HCT116 (cell line): ENCODE measurements at regions not wholly inside any gene's neighbourhood (a gene's known extent, or its start where the extent isn't known, plus 50 kb on each side); places are given as distances from the start of the nearest gene placed in this dataset.

Experiments used
- ATAC-seq: fragments of 200-7000 bp; cut with Tn5 transposase; 2 replicates; pipeline ENCODE4 v1.9.1; 2020; ENCODE audit warnings: mild to moderate bottlenecking, moderate library complexity
- BruUV-seq: library from RNA; stranded (reverse); fragments of 400-500 nt; replicated peaks from 2 replicates; lab custom pipeline; 2021; lab: Mats Ljungman, UMichigan
- CTCF ChIA-PET: fragments of 300-600 bp; sonication (Branson Sonifier 250); formaldehyde crosslinking; loops from one replicate; lab custom pipeline; 2021; ENCODE audit warnings: antibody characterized with exemption; lab: Charles Lee
- POLR2A ChIA-PET: fragments of 300-600, 350-600 bp; sonication (Branson Sonifier 250); formaldehyde crosslinking; loops from one replicate; lab custom pipeline; 2021; ENCODE audit warnings: antibody characterized with exemption; lab: Charles Lee
- RAD21 ChIA-PET, 2 experiments: fragments of 300-600 bp; sonication (Branson Sonifier 250); formaldehyde crosslinking; loops; one replicate each; lab custom pipeline; 2023; ENCODE audit warnings: low total read pairs in 2 of 2; ENCODE audit not compliant: uncharacterized antibody in 2 of 2, unreplicated experiment in 2 of 2, low non-redundant PET in 1 of 2; lab: Charles Lee
- DNase-seq: peaks from one replicate; pipeline ENCODE4 v3.0.0-alpha.2; 2010; ENCODE audit warnings: low read depth, low spot score
- H2AFZ ChIP-seq: fragments of 200-600 bp; shearing (Covaris generic), sonication (generic); 2 replicates; pipeline ENCODE4 v1.6.1; 2017; ENCODE audit warnings: low read depth, mixed run types, mixed read lengths, antibody characterized with exemption, low read length; ENCODE audit not compliant: poor library complexity, severe bottlenecking
- H3K27ac ChIP-seq: 2 replicates; pipeline ENCODE4 v1.5.1; 2012; ENCODE audit warnings: low read depth, low read length
- H3K27me3 ChIP-seq: fragments of 200-600 bp; sonication (generic); 2 replicates; pipeline ENCODE4 v1.6.1; 2016; ENCODE audit warnings: mixed run types, low read length, mixed read lengths; ENCODE audit not compliant: insufficient read depth
- H3K36me3 ChIP-seq, 2 experiments: fragments of 200-500 bp in 1 of 2; fragments of 200-600 bp in 1 of 2; sonication (Bioruptor generic) in 1 of 2; sonication (generic) in 1 of 2; 2 replicates each; pipeline versions ENCODE4 v1.5.1 to v1.6.1; 2014 to 2016; ENCODE audit warnings: low read length in 2 of 2, inconsistent platforms in 1 of 2, mixed read lengths in 1 of 2, mixed run types in 1 of 2; ENCODE audit not compliant: insufficient read depth in 2 of 2, control insufficient read depth in 1 of 2
- H3K4me1 ChIP-seq, 2 experiments: fragments of 200-600 bp in 1 of 2; sonication (generic) in 1 of 2; 2 replicates each; pipeline versions ENCODE4 v1.5.1 to v1.6.1; 2012 to 2017; ENCODE audit warnings: low read length in 2 of 2, inconsistent platforms in 1 of 2, mild to moderate bottlenecking in 1 of 2, mixed read lengths in 1 of 2, mixed run types in 1 of 2, moderate library complexity in 1 of 2; ENCODE audit not compliant: insufficient read depth in 2 of 2, control insufficient read depth in 1 of 2
- H3K4me2 ChIP-seq: fragments of 200-600 bp; sonication (generic); 2 replicates; pipeline ENCODE4 v1.6.1; 2017; ENCODE audit warnings: mixed run types, low read length, mixed read lengths
- H3K4me3 ChIP-seq, 2 experiments: fragments of 200-600 bp in 1 of 2; sonication (generic) in 1 of 2; replicated peaks in 1 of 2; 2 replicates each; pipeline ENCODE4 v1.5.1; 2011 to 2016; ENCODE audit warnings: low read length in 2 of 2, control low read depth in 1 of 2, low read depth in 1 of 2, mild to moderate bottlenecking in 1 of 2, mixed read lengths in 1 of 2, mixed run types in 1 of 2
- H3K79me2 ChIP-seq: fragments of 200-600 bp; sonication (generic); 2 replicates; pipeline ENCODE4 v1.6.1; 2017; ENCODE audit warnings: mild to moderate bottlenecking, mixed run types, low read length, moderate library complexity, mixed read lengths; ENCODE audit not compliant: insufficient read depth
- H3K9ac ChIP-seq: fragments of 200-600 bp; sonication (generic); 2 replicates; pipeline ENCODE4 v1.6.1; 2016; ENCODE audit warnings: low read length, mixed read lengths
- H3K9me2 ChIP-seq: fragments of 200-600 bp; sonication (generic), shearing (Covaris generic); 2 replicates; pipeline ENCODE4 v1.6.1; 2017; ENCODE audit warnings: mixed run types, mild to moderate bottlenecking, moderate library complexity; ENCODE audit not compliant: insufficient read depth
- H3K9me3 ChIP-seq, 2 experiments: fragments of 200-500 bp in 1 of 2; fragments of 200-600 bp in 1 of 2; sonication (Bioruptor generic) in 1 of 2; sonication (generic) in 1 of 2; 2 replicates each; pipeline ENCODE4 v1.6.1; 2014 to 2017; ENCODE audit warnings: low read length in 2 of 2, mixed read lengths in 2 of 2, inconsistent platforms in 1 of 2, low read depth in 1 of 2, mild to moderate bottlenecking in 1 of 2, mixed run types in 1 of 2, moderate library complexity in 1 of 2; ENCODE audit not compliant: control insufficient read depth in 1 of 2, insufficient read depth in 1 of 2
- H4K20me1 ChIP-seq: fragments of 200-600 bp; sonication (generic), shearing (Covaris generic); 2 replicates; pipeline ENCODE4 v1.6.1; 2017; ENCODE audit warnings: mixed run types, mild to moderate bottlenecking, moderate library complexity; ENCODE audit not compliant: insufficient read depth
- CBX3 ChIP-seq: IDR thresholded peaks from 2 replicates; pipeline ENCODE4 v1.6.1; 2012; ENCODE audit warnings: low read depth
- EGR1 ChIP-seq: IDR thresholded peaks from 2 replicates; pipeline ENCODE4 v1.6.1; 2012; ENCODE audit warnings: low read depth
- ELF1 ChIP-seq: IDR thresholded peaks from 2 replicates; pipeline ENCODE4 v1.6.1; 2012; ENCODE audit warnings: low read depth, borderline replicate concordance
- EZH2 ChIP-seq: fragments of 200-600 bp; sonication (generic); IDR thresholded peaks from 2 replicates; pipeline ENCODE4 v1.6.1; 2017; ENCODE audit warnings: antibody characterized with exemption, mixed run types
- EZH2phosphoT487 ChIP-seq: fragments of 200-600 bp; IDR thresholded peaks from 2 replicates; pipeline ENCODE4 v1.6.1; 2018; ENCODE audit warnings: antibody characterized with exemption, borderline replicate concordance
- POLR2A ChIP-seq: IDR thresholded peaks from 2 replicates; pipeline ENCODE4 v1.7.0; 2011; ENCODE audit warnings: borderline replicate concordance; ENCODE audit not compliant: insufficient read depth, insufficient read length; ENCODE audit errors: extremely low read depth
- RAD21 ChIP-seq: IDR thresholded peaks from 2 replicates; pipeline ENCODE4 v1.6.1; 2012; ENCODE audit warnings: low read depth, mild to moderate bottlenecking
- SP1 ChIP-seq: IDR thresholded peaks from 2 replicates; pipeline ENCODE4 v1.6.1; 2012; ENCODE audit warnings: low read depth
- intact Hi-C: fragments of 100-400 bp; cut with micrococcal nuclease; formaldehyde crosslinking; loops from 2 replicates; pipeline ENCODE4 v1.10.0; 2022
- TF ChIP-seq, protein P1 (sequence below): IDR thresholded peaks from 2 replicates; pipeline ENCODE4 v1.6.1; 2011; ENCODE audit warnings: mild to moderate bottlenecking, low read length, moderate library complexity; ENCODE audit not compliant: insufficient replicate concordance; ENCODE audit errors: extremely low read depth
- TF ChIP-seq, protein P2 (sequence below), 3 experiments: fragments of 200-600 bp in 1 of 3; sonication (generic) in 1 of 3; IDR thresholded peaks in 2 of 3; conservative IDR thresholded peaks in 1 of 3; 2 replicates each; pipeline ENCODE4 v1.5.1; 2012 to 2017; ENCODE audit warnings: low read depth in 2 of 3, low read length in 2 of 3, antibody characterized with exemption in 1 of 3, borderline replicate concordance in 1 of 3, control low read depth in 1 of 3, mild to moderate bottlenecking in 1 of 3, mixed read lengths in 1 of 3, mixed run types in 1 of 3, moderate library complexity in 1 of 3; ENCODE audit not compliant: insufficient read depth in 1 of 3

GRCh38 chr5:24376210-24376609, 268.6 kb downstream of the CDH10 start:
- CTCF ChIA-PET: no interaction called here
- no TSS peak for BruUV-seq
- Histone ChIP-seq H3K9me2 (no peaks in the 10 kb centered on the region), H3K4me2 (no peak overlapping the region), H3K4me3 (no peak overlapping the region), H3K4me1 (no peaks in the 10 kb centered on the region), H3K9ac (no peak overlapping the region), H4K20me1 (no peaks in the 10 kb centered on the region), H2AFZ (no peak overlapping the region), H3K27ac (no peak overlapping the region), H3K36me3 (no peaks in the 10 kb centered on the region), H3K9me3 (peaks cover 6 to 9% of the 10 kb centered on the region in 2 experiments; a peak in 2 of 4 replicates), H3K79me2 (no peaks in the 10 kb centered on the region), H3K27me3 (no peaks in the 10 kb centered on the region)
- RAD21 ChIA-PET: no interaction called here
- intact Hi-C loops: no loop called here
- TF ChIP-seq, protein P1, sequence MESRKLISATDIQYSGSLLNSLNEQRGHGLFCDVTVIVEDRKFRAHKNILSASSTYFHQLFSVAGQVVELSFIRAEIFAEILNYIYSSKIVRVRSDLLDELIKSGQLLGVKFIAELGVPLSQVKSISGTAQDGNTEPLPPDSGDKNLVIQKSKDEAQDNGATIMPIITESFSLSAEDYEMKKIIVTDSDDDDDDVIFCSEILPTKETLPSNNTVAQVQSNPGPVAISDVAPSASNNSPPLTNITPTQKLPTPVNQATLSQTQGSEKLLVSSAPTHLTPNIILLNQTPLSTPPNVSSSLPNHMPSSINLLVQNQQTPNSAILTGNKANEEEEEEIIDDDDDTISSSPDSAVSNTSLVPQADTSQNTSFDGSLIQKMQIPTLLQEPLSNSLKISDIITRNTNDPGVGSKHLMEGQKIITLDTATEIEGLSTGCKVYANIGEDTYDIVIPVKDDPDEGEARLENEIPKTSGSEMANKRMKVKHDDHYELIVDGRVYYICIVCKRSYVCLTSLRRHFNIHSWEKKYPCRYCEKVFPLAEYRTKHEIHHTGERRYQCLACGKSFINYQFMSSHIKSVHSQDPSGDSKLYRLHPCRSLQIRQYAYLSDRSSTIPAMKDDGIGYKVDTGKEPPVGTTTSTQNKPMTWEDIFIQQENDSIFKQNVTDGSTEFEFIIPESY: no peak
- TF ChIP-seq, protein P2, sequence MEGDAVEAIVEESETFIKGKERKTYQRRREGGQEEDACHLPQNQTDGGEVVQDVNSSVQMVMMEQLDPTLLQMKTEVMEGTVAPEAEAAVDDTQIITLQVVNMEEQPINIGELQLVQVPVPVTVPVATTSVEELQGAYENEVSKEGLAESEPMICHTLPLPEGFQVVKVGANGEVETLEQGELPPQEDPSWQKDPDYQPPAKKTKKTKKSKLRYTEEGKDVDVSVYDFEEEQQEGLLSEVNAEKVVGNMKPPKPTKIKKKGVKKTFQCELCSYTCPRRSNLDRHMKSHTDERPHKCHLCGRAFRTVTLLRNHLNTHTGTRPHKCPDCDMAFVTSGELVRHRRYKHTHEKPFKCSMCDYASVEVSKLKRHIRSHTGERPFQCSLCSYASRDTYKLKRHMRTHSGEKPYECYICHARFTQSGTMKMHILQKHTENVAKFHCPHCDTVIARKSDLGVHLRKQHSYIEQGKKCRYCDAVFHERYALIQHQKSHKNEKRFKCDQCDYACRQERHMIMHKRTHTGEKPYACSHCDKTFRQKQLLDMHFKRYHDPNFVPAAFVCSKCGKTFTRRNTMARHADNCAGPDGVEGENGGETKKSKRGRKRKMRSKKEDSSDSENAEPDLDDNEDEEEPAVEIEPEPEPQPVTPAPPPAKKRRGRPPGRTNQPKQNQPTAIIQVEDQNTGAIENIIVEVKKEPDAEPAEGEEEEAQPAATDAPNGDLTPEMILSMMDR (IDR thresholded peaks at IDR 0.05 in 2 of 3, conservative IDR thresholded peaks at IDR 0.05 in 1 of 3; ENCODE audit: borderline replicate concordance in 1 of 3, insufficient read depth in 1 of 3, low read depth in 2 of 3, low read length in 2 of 3): no peak
- POLR2A ChIA-PET: no interaction called here
- ATAC-seq (no peak), DNase-seq (no peak)

- H3K36me3 ChIP-seq: no peaks in the 10 kb centered on the region
- no peak overlapping the region for H3K4me3 ChIP-seq
- H3K4me2 ChIP-seq: no peak overlapping the region
- ChIA-PET RAD21 (no interaction called here), POLR2A (no interaction called here), CTCF (no interaction called here)
- H3K27ac ChIP-seq: no peak overlapping the region
- no TSS peak for BruUV-seq
- DNase-seq: no peak
- H4K20me1 ChIP-seq: no peaks in the 10 kb centered on the region
- no peaks in the 10 kb centered on the region for H3K79me2 ChIP-seq
- no peaks in the 10 kb centered on the region for H3K27me3 ChIP-seq
- no peak for ATAC-seq
- H2AFZ ChIP-seq: no peak overlapping the region
- H3K9me2 ChIP-seq: no peaks in the 10 kb centered on the region
- H3K9ac ChIP-seq: no peak overlapping the region
- H3K4me1 ChIP-seq: no peaks in the 10 kb centered on the region
- intact Hi-C loops: no loop called here
- peaks cover 6 to 9% of the 10 kb centered on the region in 2 experiments; a peak in 2 of 4 replicates for H3K9me3 ChIP-seq
- no peak for TF ChIP-seq RAD21
- TF ChIP-seq POLR2A: no peak
- TF ChIP-seq SP1: no peak
- no peak for TF ChIP-seq CBX3
- no peak for TF ChIP-seq EZH2phosphoT487
- TF ChIP-seq, protein P1: no peak
- TF ChIP-seq EGR1: no peak
- TF ChIP-seq EZH2: no peak
- TF ChIP-seq ELF1: no peak
These were observed 268.2 kb downstream of the CDH10 start for GRCh38 chr5:24376616-24377015.
